K562 (cell line): ENCODE measurements at regions not wholly inside any gene's neighbourhood (a gene's known extent, or its start where the extent isn't known, plus 50 kb on each side); places are given as distances from the start of the nearest gene placed in this dataset.

Experiments
- ATAC-seq: fragments of 200-7000 bp; cut with Tn5 transposase; 3 replicates; pipeline ENCODE4 v1.9.1; 2020; ENCODE audit warnings: moderate library complexity
- BruUV-seq: library from RNA; stranded (reverse); fragments of 400-500 nt; replicated peaks from 2 replicates; lab custom pipeline; 2021; lab: Mats Ljungman, UMichigan
- CTCF ChIA-PET: fragments of 300-600 bp; formaldehyde crosslinking; extraction: SDS; loops from one replicate; lab custom pipeline; 2021; ENCODE audit warnings: low intra/inter-chr PET ratio; lab: Yijun Ruan, JAX
- POLR2A ChIA-PET: fragments of 300-600, 350-650 bp; sonication (Branson Sonifier 250); formaldehyde crosslinking; extraction: SDS; loops from one replicate; lab custom pipeline; 2021; ENCODE audit warnings: antibody characterized with exemption, inconsistent platforms; lab: Yijun Ruan, JAX
- DNase-seq, 4 experiments: peaks; one replicate each; pipeline versions ENCODE4 v3.0.0 to v3.0.0-alpha.2; 2011 to 2018; ENCODE audit warnings: low spot score in 3 of 4, mixed read lengths in 3 of 4; ENCODE audit errors: extremely low read depth in 1 of 4
- FAIRE-seq: peaks from 2 replicates; lab custom pipeline; 2011; peaks lifted over from hg19 to GRCh38; lab: Jason Lieb, UNC
- H2AFZ ChIP-seq: 2 replicates; pipeline ENCODE4 v1.6.0; 2011; ENCODE audit warnings: low read depth, low read length, control low read depth, inconsistent platforms
- H3K27ac ChIP-seq: fragments of 200-600 bp; 3 replicates; pipeline ENCODE4 v1.8.0; 2011; ENCODE audit warnings: low read depth, mild to moderate bottlenecking, control low read depth, inconsistent platforms, low read length, moderate library complexity, mixed read lengths; ENCODE audit errors: extremely low read depth
- H3K27me3 ChIP-seq, 2 experiments: fragments of 300-600 bp in 1 of 2; 2 replicates in 1 of 2; 3 replicates in 1 of 2; pipeline versions ENCODE4 v1.6.0 to v1.8.0; 2011; ENCODE audit warnings: inconsistent platforms in 2 of 2, low read length in 2 of 2, mild to moderate bottlenecking in 1 of 2, mixed read lengths in 1 of 2, moderate library complexity in 1 of 2; ENCODE audit not compliant: control insufficient read depth in 2 of 2, insufficient read depth in 2 of 2
- H3K36me3 ChIP-seq: fragments of 300-600 bp; 3 replicates; pipeline ENCODE4 v1.8.0; 2011; ENCODE audit warnings: mild to moderate bottlenecking, low read length, inconsistent platforms; ENCODE audit not compliant: control insufficient read depth, insufficient read depth
- H3K4me1 ChIP-seq, 2 experiments: fragments of 200-600 bp in 1 of 2; replicated peaks in 1 of 2; 2 replicates in 1 of 2; 3 replicates in 1 of 2; pipeline versions ENCODE4 v1.5.1 to v1.8.0; 2011; ENCODE audit warnings: inconsistent platforms in 2 of 2, low read length in 2 of 2, mild to moderate bottlenecking in 1 of 2, mixed read lengths in 1 of 2, moderate library complexity in 1 of 2; ENCODE audit not compliant: control insufficient read depth in 2 of 2, insufficient read depth in 2 of 2
- H3K4me2 ChIP-seq: 2 replicates; pipeline ENCODE4 v1.6.1; 2011; ENCODE audit warnings: low read length, control low read depth, inconsistent platforms, mixed read lengths; ENCODE audit not compliant: insufficient read depth
- H3K4me3 ChIP-seq: fragments of 200-600 bp; sonication (generic), shearing (Covaris generic); 2 replicates; pipeline ENCODE4 v1.5.1; 2016; ENCODE audit warnings: control low read depth, inconsistent platforms
- H3K79me2 ChIP-seq: fragments of 200-600 bp; 3 replicates; pipeline ENCODE4 v1.8.0; 2011; ENCODE audit warnings: low read length, inconsistent platforms; ENCODE audit not compliant: control insufficient read depth, insufficient read depth
- H3K9ac ChIP-seq, 2 experiments: 2 replicates each; pipeline versions ENCODE4 v1.6.0 to v1.6.1; 2011; ENCODE audit warnings: low read depth in 2 of 2, low read length in 2 of 2, control low read depth in 1 of 2, inconsistent platforms in 1 of 2, mild to moderate bottlenecking in 1 of 2, mixed read lengths in 1 of 2; ENCODE audit not compliant: insufficient read depth in 1 of 2
- H3K9me1 ChIP-seq: one replicate; pipeline ENCODE4 v1.6.0; 2011; ENCODE audit warnings: inconsistent platforms, mild to moderate bottlenecking, low read length, moderate library complexity; ENCODE audit not compliant: control insufficient read depth, insufficient read depth
- H3K9me3 ChIP-seq: replicated peaks from 2 replicates; pipeline ENCODE4 v1.5.1; 2011; ENCODE audit warnings: low read depth, low read length, inconsistent platforms; ENCODE audit not compliant: control insufficient read depth, insufficient read depth
- H4K20me1 ChIP-seq: replicated peaks from 2 replicates; pipeline ENCODE4 v1.6.1; 2011; ENCODE audit warnings: low read length, inconsistent platforms, mixed read lengths; ENCODE audit not compliant: control insufficient read depth, insufficient read depth
- CAMTA2 ChIP-seq: fragments of 250-450 bp; sonication (Bioruptor Pico); conservative IDR thresholded peaks from 2 replicates; pipeline ENCODE4 v1.5.1; 2022
- ESRRB ChIP-seq: fragments of 250-450 bp; sonication (Bioruptor Pico); IDR thresholded peaks from 2 replicates; pipeline ENCODE4 v1.5.0; 2020; ENCODE audit warnings: mild to moderate bottlenecking, moderate library complexity, borderline replicate concordance
- MXI1 ChIP-seq: IDR thresholded peaks from 2 replicates; pipeline ENCODE4 v1.6.1; 2011; ENCODE audit warnings: low read depth, mild to moderate bottlenecking, improper control_type of control experiment, low read length
- NR3C1 ChIP-seq: sonication (generic); formaldehyde crosslinking; IDR thresholded peaks from 2 replicates; pipeline ENCODE4 v1.8.1; 2022; ENCODE audit warnings: missing genetic modification reagents
- SMARCB1 ChIP-seq: IDR thresholded peaks from 2 replicates; pipeline ENCODE4 v1.6.1; 2011; ENCODE audit warnings: improper control_type of control experiment, low read depth; ENCODE audit not compliant: insufficient read length
- ZKSCAN8 ChIP-seq: fragments of 200-800 bp; sonication (Bioruptor generic); IDR thresholded peaks from 2 replicates; pipeline ENCODE4 v1.6.1; 2016; ENCODE audit warnings: missing genetic modification characterization, missing compliant biosample characterization
- ZNF140 ChIP-seq: fragments of 250-450 bp; sonication (Bioruptor Pico); IDR thresholded peaks from 2 replicates; pipeline ENCODE4 v1.8.0; 2021; ENCODE audit warnings: moderate library complexity, mild to moderate bottlenecking, inconsistent platforms
- ZNF696 ChIP-seq: fragments of 250-450 bp; sonication (Bioruptor Pico); conservative IDR thresholded peaks from 2 replicates; pipeline ENCODE4 v1.4.0; 2020; ENCODE audit warnings: mild to moderate bottlenecking, moderate library complexity
- ZNF764 ChIP-seq: fragments of 250-450 bp; sonication (Bioruptor Pico); IDR thresholded peaks from 2 replicates; pipeline ENCODE4 v1.4.0; 2020; ENCODE audit warnings: low read depth, mild to moderate bottlenecking, moderate library complexity
- WGBS: fragments of 100-300 bp; shearing (Covaris generic); methylation state at CpG from one replicate; pipeline ENCODE4 v1.1.6; 2016; ENCODE audit warnings: low coverage, mixed read lengths; ENCODE audit not compliant: insufficient coverage; ENCODE audit errors: missing lambda C conversion rate; 5-methylcytosine and 5-hydroxymethylcytosine counted together
- in situ Hi-C: fragments of 300-500 bp; cut with MboI; formaldehyde crosslinking; loops from 4 replicates; pipeline ENCODE4 v1.15.0; 2018; ENCODE audit warnings: inconsistent platforms, mixed read lengths
- intact Hi-C: fragments of 100-400 bp; cut with micrococcal nuclease; formaldehyde crosslinking; loops from 2 replicates; pipeline ENCODE4 v1.14.2; 2022
- TF ChIP-seq, protein P1 (sequence below): sonication (generic); formaldehyde crosslinking; IDR thresholded peaks from 2 replicates; pipeline ENCODE4 v1.8.1; 2022; ENCODE audit warnings: missing genetic modification reagents

GRCh38 chr4:159562366-159562765 is 459.5 kb downstream of the RAPGEF2 start:
- ATAC-seq, result no peak
- Histone ChIP-seq H3K27me3 (no peaks in the 10 kb centered on the region), H3K79me2 (no peaks in the 10 kb centered on the region), H3K9ac (no peak overlapping the region), H3K36me3 (no peaks in the 10 kb centered on the region), H3K4me2 (no peak overlapping the region), H3K4me3 (no peak overlapping the region), H3K27ac (no peak overlapping the region), H3K4me1 (no peaks in the 10 kb centered on the region), H3K9me3 (no peaks in the 10 kb centered on the region), H4K20me1 (no peaks in the 10 kb centered on the region)
- 0% methylated on average over 1 of the region's 1 CpG for WGBS
- FAIRE-seq, result no peak
- intact Hi-C loops, result no loop called here
- ChIA-PET POLR2A (no interaction called here), CTCF (no interaction called here)
- BruUV-seq, result no TSS peak
- TF ChIP-seq ZNF696 (CRISPR knock-in tag) (no peak), NR3C1 (CRISPR knock-in tag) (no peak), ZKSCAN8 (no peak), MXI1 (no peak), SMARCB1 (no peak), ZNF764 (CRISPR knock-in tag) (no peak), CAMTA2 (no peak), ESRRB (no peak), ZNF140 (CRISPR knock-in tag) (no peak)
- TF ChIP-seq, protein P1, sequence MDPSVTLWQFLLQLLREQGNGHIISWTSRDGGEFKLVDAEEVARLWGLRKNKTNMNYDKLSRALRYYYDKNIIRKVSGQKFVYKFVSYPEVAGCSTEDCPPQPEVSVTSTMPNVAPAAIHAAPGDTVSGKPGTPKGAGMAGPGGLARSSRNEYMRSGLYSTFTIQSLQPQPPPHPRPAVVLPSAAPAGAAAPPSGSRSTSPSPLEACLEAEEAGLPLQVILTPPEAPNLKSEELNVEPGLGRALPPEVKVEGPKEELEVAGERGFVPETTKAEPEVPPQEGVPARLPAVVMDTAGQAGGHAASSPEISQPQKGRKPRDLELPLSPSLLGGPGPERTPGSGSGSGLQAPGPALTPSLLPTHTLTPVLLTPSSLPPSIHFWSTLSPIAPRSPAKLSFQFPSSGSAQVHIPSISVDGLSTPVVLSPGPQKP, result no peak
- TF ChIP-seq, all 486 proteins: peak for 0
- Histone ChIP-seq H2AFZ (no peak overlapping the region), H3K9me1 (no peaks in the 10 kb centered on the region)
- DNase-seq, result no peak
- in situ Hi-C loops, result no loop called here
